K562 (cell line): ENCODE measurements at regions not wholly inside any gene's neighbourhood (a gene's known extent, or its start where the extent isn't known, plus 50 kb on each side); places are given as distances from the start of the nearest gene placed in this dataset.

ENCODE experiments used
- BDP1 ChIP-seq: IDR thresholded peaks from 3 replicates; pipeline ENCODE4 v1.6.1; 2011; ENCODE audit not compliant: insufficient read length, insufficient read depth
- FOXJ3 ChIP-seq: sonication (generic); formaldehyde crosslinking; IDR thresholded peaks from 2 replicates; pipeline ENCODE4 v1.4.0; 2020; ENCODE audit warnings: mild to moderate bottlenecking, missing genetic modification reagents
- STAG1 ChIP-seq: sonication (generic); formaldehyde crosslinking; IDR thresholded peaks from 2 replicates; pipeline ENCODE4 v1.5.0; 2020; ENCODE audit warnings: missing genetic modification reagents, borderline replicate concordance
- ZC3H8 ChIP-seq: fragments of 450-650 bp; IDR thresholded peaks from 2 replicates; pipeline ENCODE4 v1.6.1; 2017
- TF ChIP-seq, protein P1 (sequence below): fragments of 250-450 bp; sonication (Bioruptor Pico); IDR thresholded peaks from 2 replicates; pipeline ENCODE4 v1.4.0; 2020
- TF ChIP-seq, protein P2 (sequence below): IDR thresholded peaks from 2 replicates; pipeline ENCODE4 v1.6.1; 2011; ENCODE audit warnings: borderline replicate concordance, low read depth, mild to moderate bottlenecking, moderate library complexity, low read length; ENCODE audit not compliant: insufficient read depth, poor library complexity, severe bottlenecking
- TF ChIP-seq, protein P3 (sequence below): sonication (generic); formaldehyde crosslinking; IDR thresholded peaks from 2 replicates; pipeline ENCODE4 v1.8.0; 2022; ENCODE audit warnings: missing genetic modification reagents, mild to moderate bottlenecking, borderline replicate concordance
- TF ChIP-seq, protein P4 (sequence below), 2 experiments: fragments of 450-650 bp; formaldehyde crosslinking in 1 of 2; IDR thresholded peaks; 2 replicates each; pipeline versions ENCODE4 v1.4.0 to v1.6.1; 2014 to 2020; ENCODE audit warnings: mild to moderate bottlenecking in 2 of 2, borderline replicate concordance in 1 of 2, low read depth in 1 of 2
- TF ChIP-seq, protein P5 (sequence below): fragments of 250-450 bp; sonication (Bioruptor Pico); IDR thresholded peaks from 2 replicates; pipeline ENCODE4 v1.4.0; 2020; ENCODE audit warnings: borderline replicate concordance

DNA sequence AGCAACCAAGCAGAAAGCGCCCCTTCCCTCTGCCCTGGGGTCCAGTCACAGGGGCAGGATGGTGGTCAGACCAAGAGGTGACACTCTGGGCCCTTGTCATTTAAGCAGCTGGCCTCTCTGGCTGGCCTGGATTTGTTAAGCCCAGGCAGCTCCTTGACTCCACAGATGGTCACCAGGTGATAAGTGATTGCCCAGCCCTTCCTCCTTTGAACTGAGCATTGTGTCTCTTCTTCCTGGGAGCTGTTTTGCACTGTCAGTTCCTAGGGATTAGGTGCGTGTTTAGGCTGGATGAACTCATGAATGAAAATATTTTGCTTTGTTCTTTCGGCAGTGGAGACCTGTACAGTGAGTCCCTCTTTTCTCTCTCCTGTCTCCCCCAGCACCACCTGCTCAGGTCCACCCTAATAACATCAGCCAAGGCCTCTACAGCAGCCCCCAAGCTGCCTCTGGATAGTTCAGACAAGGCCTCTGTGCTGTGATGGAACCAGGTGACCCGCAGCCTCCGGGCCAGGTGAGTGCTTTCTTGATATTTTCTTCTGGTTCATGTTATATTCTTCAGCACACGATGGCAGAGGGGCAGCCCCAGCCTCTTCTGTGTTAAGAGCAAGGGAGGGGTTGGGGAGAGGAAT lies 139.7 kb upstream of the PITX1 start (continued):
- TF ChIP-seq, protein P1, sequence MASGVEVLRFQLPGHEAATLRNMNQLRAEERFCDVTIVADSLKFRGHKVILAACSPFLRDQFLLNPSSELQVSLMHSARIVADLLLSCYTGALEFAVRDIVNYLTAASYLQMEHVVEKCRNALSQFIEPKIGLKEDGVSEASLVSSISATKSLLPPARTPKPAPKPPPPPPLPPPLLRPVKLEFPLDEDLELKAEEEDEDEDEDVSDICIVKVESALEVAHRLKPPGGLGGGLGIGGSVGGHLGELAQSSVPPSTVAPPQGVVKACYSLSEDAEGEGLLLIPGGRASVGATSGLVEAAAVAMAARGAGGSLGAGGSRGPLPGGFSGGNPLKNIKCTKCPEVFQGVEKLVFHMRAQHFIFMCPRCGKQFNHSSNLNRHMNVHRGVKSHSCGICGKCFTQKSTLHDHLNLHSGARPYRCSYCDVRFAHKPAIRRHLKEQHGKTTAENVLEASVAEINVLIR: 0 out of 2 replicates have a peak, but pooled peaks have one; percentile 11
- TF ChIP-seq, protein P2, sequence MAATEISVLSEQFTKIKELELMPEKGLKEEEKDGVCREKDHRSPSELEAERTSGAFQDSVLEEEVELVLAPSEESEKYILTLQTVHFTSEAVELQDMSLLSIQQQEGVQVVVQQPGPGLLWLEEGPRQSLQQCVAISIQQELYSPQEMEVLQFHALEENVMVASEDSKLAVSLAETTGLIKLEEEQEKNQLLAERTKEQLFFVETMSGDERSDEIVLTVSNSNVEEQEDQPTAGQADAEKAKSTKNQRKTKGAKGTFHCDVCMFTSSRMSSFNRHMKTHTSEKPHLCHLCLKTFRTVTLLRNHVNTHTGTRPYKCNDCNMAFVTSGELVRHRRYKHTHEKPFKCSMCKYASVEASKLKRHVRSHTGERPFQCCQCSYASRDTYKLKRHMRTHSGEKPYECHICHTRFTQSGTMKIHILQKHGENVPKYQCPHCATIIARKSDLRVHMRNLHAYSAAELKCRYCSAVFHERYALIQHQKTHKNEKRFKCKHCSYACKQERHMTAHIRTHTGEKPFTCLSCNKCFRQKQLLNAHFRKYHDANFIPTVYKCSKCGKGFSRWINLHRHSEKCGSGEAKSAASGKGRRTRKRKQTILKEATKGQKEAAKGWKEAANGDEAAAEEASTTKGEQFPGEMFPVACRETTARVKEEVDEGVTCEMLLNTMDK: no peak
- no peak for TF ChIP-seq STAG1
- TF ChIP-seq FOXJ3 (CRISPR knock-in tag): no peak
- TF ChIP-seq, protein P3, sequence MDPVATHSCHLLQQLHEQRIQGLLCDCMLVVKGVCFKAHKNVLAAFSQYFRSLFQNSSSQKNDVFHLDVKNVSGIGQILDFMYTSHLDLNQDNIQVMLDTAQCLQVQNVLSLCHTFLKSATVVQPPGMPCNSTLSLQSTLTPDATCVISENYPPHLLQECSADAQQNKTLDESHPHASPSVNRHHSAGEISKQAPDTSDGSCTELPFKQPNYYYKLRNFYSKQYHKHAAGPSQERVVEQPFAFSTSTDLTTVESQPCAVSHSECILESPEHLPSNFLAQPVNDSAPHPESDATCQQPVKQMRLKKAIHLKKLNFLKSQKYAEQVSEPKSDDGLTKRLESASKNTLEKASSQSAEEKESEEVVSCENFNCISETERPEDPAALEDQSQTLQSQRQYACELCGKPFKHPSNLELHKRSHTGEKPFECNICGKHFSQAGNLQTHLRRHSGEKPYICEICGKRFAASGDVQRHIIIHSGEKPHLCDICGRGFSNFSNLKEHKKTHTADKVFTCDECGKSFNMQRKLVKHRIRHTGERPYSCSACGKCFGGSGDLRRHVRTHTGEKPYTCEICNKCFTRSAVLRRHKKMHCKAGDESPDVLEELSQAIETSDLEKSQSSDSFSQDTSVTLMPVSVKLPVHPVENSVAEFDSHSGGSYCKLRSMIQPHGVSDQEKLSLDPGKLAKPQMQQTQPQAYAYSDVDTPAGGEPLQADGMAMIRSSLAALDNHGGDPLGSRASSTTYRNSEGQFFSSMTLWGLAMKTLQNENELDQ (CRISPR knock-in tag): no peak
- TF ChIP-seq, protein P4, sequence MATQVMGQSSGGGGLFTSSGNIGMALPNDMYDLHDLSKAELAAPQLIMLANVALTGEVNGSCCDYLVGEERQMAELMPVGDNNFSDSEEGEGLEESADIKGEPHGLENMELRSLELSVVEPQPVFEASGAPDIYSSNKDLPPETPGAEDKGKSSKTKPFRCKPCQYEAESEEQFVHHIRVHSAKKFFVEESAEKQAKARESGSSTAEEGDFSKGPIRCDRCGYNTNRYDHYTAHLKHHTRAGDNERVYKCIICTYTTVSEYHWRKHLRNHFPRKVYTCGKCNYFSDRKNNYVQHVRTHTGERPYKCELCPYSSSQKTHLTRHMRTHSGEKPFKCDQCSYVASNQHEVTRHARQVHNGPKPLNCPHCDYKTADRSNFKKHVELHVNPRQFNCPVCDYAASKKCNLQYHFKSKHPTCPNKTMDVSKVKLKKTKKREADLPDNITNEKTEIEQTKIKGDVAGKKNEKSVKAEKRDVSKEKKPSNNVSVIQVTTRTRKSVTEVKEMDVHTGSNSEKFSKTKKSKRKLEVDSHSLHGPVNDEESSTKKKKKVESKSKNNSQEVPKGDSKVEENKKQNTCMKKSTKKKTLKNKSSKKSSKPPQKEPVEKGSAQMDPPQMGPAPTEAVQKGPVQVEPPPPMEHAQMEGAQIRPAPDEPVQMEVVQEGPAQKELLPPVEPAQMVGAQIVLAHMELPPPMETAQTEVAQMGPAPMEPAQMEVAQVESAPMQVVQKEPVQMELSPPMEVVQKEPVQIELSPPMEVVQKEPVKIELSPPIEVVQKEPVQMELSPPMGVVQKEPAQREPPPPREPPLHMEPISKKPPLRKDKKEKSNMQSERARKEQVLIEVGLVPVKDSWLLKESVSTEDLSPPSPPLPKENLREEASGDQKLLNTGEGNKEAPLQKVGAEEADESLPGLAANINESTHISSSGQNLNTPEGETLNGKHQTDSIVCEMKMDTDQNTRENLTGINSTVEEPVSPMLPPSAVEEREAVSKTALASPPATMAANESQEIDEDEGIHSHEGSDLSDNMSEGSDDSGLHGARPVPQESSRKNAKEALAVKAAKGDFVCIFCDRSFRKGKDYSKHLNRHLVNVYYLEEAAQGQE (IDR thresholded peaks at IDR 0.05; ENCODE audit: borderline replicate concordance): peak; percentile 39; the same call in 1 of the 2 replicates
- TF ChIP-seq, protein P4 (CRISPR knock-in tag; IDR thresholded peaks at IDR 0.05; ENCODE audit: low read depth): no peak
- no peak for TF ChIP-seq BDP1
- TF ChIP-seq, protein P5, sequence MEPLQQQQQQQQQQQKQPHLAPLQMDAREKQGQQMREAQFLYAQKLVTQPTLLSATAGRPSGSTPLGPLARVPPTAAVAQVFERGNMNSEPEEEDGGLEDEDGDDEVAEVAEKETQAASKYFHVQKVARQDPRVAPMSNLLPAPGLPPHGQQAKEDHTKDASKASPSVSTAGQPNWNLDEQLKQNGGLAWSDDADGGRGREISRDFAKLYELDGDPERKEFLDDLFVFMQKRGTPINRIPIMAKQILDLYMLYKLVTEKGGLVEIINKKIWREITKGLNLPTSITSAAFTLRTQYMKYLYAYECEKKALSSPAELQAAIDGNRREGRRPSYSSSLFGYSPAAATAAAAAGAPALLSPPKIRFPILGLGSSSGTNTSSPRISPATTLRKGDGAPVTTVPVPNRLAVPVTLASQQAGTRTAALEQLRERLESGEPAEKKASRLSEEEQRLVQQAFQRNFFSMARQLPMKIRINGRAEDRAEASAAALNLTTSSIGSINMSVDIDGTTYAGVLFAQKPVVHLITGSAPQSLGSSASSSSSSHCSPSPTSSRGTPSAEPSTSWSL: no peak
- TF ChIP-seq ZC3H8: no peak
